Skeletal muscle tissue (tissue), 3 donors: ENCODE measurements at regions not wholly inside any gene's neighbourhood (a gene's known extent, or its start where the extent isn't known, plus 50 kb on each side); places are given as distances from the start of the nearest gene placed in this dataset.

ENCODE experiments used
- H3K27ac ChIP-seq: one replicate; pipeline ENCODE4 v1.7.0; 2013; ENCODE audit warnings: mild to moderate bottlenecking, low read depth, low read length, inconsistent platforms
- H3K27me3 ChIP-seq, 3 donors: one replicate each; pipeline ENCODE4 v1.7.0; 2013; ENCODE audit warnings: low read length in 3 of 3; ENCODE audit not compliant: control insufficient read depth in 3 of 3, insufficient read depth in 3 of 3
- H3K36me3 ChIP-seq, 3 donors: one replicate each; pipeline ENCODE4 v1.7.0; 2013; ENCODE audit warnings: low read length in 3 of 3; ENCODE audit not compliant: control insufficient read depth in 3 of 3, insufficient read depth in 3 of 3
- H3K4me1 ChIP-seq, 3 donors: one replicate each; pipeline ENCODE4 v1.7.0; 2013; ENCODE audit warnings: low read length in 3 of 3, mild to moderate bottlenecking in 3 of 3; ENCODE audit not compliant: control insufficient read depth in 3 of 3, insufficient read depth in 3 of 3
- H3K4me3 ChIP-seq, 3 donors: one replicate each; pipeline ENCODE4 v1.7.0; 2013; ENCODE audit warnings: low read length in 3 of 3
- H3K9ac ChIP-seq, 3 donors: one replicate each; pipeline ENCODE4 v1.7.0; 2013; ENCODE audit warnings: low read length in 3 of 3, mild to moderate bottlenecking in 3 of 3, moderate library complexity in 2 of 3, low read depth in 1 of 3
- H3K9me3 ChIP-seq, 3 donors: one replicate each; pipeline ENCODE4 v1.7.0; 2013; ENCODE audit warnings: low read length in 3 of 3; ENCODE audit not compliant: control insufficient read depth in 3 of 3
- donor health status: Osteomylitis.

DNA sequence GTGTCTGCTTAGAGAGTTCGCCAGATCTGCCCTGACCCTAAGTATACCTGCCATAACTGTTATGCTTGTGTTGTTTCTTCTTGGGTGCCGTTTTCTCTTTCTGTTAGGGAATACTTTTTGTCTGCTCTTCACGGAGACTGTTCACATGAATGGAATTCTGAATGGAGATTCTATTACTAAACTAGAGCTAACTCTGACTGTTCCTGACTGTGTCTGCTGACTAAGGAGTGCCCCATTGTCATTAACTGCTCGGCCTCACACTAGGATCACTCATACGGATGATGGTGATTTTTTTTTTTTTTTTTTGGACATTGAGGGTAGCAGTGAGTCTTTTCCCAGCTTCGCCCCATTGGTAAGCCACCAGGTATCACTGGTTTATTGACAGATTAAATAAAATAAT, 104.8 kb upstream of the SLC8A1 start:
- no peak overlapping the region for H3K9ac ChIP-seq
- no peak overlapping the region for H3K4me3 ChIP-seq
- H3K27me3 ChIP-seq = no peaks in the 10 kb centered on the region
- no peaks in the 10 kb centered on the region for H3K9me3 ChIP-seq
- H3K36me3 ChIP-seq = no peaks in the 10 kb centered on the region
- no peak overlapping the region for H3K27ac ChIP-seq
- no peaks in the 10 kb centered on the region for H3K4me1 ChIP-seq

DNA sequence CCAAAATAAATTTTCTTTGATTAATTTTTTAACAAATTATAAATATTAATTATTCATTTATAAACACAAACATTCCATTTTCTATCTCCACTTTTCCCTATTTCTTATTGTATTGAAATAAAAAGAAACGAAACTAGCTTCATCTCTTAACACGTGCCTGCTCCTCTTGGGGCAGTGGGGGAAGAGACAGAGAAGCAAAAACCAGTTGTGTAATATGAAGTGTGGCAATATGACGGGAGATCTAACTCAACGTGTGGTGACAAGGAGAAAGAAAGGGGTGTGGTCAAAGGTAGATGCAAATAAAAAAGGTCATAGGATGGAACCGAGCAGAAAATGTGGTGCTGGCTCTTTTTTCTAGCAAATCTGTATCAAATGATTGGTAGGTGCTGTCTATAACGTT, 106.9 kb upstream of the SLC8A1 start:
- no peak overlapping the region for H3K9ac ChIP-seq
- no peak overlapping the region for H3K27ac ChIP-seq
- no peaks in the 10 kb centered on the region for H3K9me3 ChIP-seq
- no peaks in the 10 kb centered on the region for H3K27me3 ChIP-seq
- no peak overlapping the region for H3K4me3 ChIP-seq
- H3K36me3 ChIP-seq = no peaks in the 10 kb centered on the region
- no peaks in the 10 kb centered on the region for H3K4me1 ChIP-seq

DNA sequence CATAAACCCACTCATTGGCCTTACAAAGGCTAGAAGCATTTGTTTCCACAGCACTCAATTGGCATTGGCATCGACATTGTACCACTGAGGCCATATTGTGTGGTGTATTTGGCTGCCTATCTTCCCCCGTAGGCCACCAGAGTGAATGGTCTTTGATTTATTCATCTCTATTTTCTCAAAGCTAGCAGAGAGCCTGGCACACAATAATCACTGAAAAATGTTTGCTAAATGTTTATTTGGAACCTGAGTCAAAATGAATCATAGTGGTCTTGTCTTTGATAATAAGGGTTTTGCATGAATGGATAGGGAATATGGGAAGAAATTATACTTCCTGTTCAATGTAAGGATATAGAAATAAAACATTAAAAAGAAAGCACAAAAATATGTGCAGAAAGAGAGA, 107.3 kb upstream of the SLC8A1 start:
- no peaks in the 10 kb centered on the region for H3K27me3 ChIP-seq
- H3K4me1 ChIP-seq = no peaks in the 10 kb centered on the region
- H3K27ac ChIP-seq = no peak overlapping the region
- H3K9ac ChIP-seq = no peak overlapping the region
- no peak overlapping the region for H3K4me3 ChIP-seq
- no peaks in the 10 kb centered on the region for H3K9me3 ChIP-seq
- no peaks in the 10 kb centered on the region for H3K36me3 ChIP-seq

DNA sequence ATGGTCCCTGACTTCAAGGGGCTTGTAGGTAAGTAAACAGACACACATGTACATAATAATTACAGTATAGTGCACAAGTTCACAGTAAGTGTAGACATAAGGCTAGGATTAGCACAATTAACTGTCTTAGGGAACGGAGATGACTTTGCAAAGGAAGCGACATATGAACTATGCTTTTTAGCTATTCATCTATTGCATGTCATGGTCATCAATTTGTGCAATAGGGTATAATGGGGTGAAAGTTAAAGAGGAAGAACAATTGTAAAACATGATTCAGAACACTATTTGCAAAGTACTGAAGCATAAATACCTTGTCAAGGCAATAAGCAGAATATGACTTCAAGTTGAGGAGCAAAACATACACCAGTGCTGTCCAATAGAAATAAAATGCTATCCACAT, 112.3 kb upstream of the SLC8A1 start:
- H3K9me3 ChIP-seq = no peaks in the 10 kb centered on the region

DNA sequence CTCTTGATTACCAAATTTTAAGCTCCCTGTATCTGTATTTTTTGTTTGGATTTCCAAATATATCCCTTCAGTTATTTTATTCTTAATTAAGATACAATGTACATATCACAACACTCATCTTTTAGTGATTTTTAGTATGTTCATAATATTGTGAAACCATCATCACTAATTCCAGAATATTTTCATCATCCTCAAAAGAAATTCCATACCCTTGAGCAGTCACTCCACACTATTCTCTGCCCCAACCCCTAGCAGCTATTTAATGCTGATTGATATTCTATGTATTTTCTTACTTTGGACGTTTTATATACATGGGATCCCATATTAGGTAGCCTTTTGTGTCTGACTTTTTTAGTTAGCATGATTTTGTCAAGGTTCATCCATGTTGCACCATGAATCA, 127.4 kb upstream of the SLC8A1 start:
- H3K9me3 ChIP-seq = no peaks in the 10 kb centered on the region
- no peaks in the 10 kb centered on the region for H3K36me3 ChIP-seq
- H3K27me3 ChIP-seq = no peaks in the 10 kb centered on the region
- H3K4me3 ChIP-seq = no peak overlapping the region
- H3K9ac ChIP-seq = no peak overlapping the region
- H3K4me1 ChIP-seq = no peaks in the 10 kb centered on the region
- H3K27ac ChIP-seq = no peak overlapping the region

More for the DNA sequence above, 112.3 kb upstream of the SLC8A1 start:
- H3K4me1 ChIP-seq = no peaks in the 10 kb centered on the region
- no peak overlapping the region for H3K27ac ChIP-seq
- H3K27me3 ChIP-seq = no peaks in the 10 kb centered on the region
- H3K9ac ChIP-seq = no peak overlapping the region
- H3K4me3 ChIP-seq = no peak overlapping the region
- H3K36me3 ChIP-seq = no peaks in the 10 kb centered on the region

DNA sequence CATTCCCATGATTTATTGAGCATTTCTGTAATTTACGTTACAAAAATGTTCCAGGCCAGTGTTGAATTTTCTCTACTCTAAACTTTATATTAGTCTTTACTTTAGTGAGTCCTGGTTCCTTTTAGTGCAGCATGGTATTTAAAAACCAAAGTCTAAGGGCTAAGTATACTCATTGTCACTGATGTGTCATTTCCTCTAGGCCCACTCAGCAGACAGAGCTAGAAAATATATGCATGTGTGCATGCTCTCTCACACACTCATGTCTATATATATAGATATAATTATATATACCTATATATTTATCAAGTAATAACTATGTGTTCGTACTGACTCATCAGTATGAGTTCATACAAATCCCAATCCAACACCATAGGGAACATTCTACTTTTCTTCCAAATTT, 132.5 kb upstream of the SLC8A1 start:
- Histone ChIP-seq H3K4me1 (no peaks in the 10 kb centered on the region), H3K4me3 (no peak overlapping the region), H3K9ac (no peak overlapping the region), H3K36me3 (no peaks in the 10 kb centered on the region), H3K9me3 (no peaks in the 10 kb centered on the region), H3K27me3 (no peaks in the 10 kb centered on the region), H3K27ac (no peak overlapping the region)

DNA sequence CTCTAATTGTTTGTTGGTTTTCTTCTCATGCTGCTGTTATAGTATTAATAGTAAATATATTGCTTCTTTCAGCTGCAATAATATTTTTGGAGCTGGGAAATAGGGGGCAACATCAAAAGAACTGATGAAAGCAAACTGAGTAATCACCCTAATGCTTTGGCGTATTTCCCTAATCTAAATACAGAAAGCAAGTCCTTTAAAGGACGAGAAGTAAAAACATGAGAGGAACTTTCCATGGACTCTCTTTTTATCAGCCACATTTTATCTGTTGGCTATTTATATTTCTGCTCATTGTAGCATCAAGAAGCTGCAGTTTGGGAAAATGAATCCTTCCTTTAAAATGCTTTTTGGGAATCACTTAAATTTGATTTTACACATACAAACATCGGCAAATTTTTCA, 139.9 kb upstream of the SLC8A1 start:
- Histone ChIP-seq H3K4me1 (no peaks in the 10 kb centered on the region), H3K27me3 (no peaks in the 10 kb centered on the region), H3K9me3 (no peaks in the 10 kb centered on the region), H3K9ac (no peak overlapping the region), H3K27ac (no peak overlapping the region), H3K36me3 (no peaks in the 10 kb centered on the region), H3K4me3 (no peak overlapping the region)

DNA sequence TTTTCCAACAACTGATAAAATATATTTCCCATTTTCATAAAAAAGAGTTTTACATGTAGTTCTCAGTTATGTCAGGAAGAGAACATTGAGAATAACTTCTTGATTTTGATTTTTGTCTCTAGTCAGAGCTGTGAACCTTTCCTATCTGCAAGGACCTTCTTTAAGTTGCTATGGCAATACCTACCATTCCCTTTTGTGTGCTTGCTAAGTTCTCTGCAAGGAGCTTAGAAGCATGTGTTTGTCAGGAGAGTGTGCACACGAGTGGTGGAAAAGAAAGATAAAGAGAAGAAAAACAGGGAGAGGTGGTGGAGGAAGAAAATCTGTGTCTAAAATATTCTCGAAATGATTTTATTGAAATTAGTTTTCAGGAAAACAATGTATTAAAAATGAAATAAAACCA, 140.3 kb upstream of the SLC8A1 start:
- H3K4me3 ChIP-seq = no peak overlapping the region
- H3K27ac ChIP-seq = no peak overlapping the region
- H3K36me3 ChIP-seq = no peaks in the 10 kb centered on the region
- no peak overlapping the region for H3K9ac ChIP-seq
- no peaks in the 10 kb centered on the region for H3K9me3 ChIP-seq
- no peaks in the 10 kb centered on the region for H3K27me3 ChIP-seq
- H3K4me1 ChIP-seq = no peaks in the 10 kb centered on the region

DNA sequence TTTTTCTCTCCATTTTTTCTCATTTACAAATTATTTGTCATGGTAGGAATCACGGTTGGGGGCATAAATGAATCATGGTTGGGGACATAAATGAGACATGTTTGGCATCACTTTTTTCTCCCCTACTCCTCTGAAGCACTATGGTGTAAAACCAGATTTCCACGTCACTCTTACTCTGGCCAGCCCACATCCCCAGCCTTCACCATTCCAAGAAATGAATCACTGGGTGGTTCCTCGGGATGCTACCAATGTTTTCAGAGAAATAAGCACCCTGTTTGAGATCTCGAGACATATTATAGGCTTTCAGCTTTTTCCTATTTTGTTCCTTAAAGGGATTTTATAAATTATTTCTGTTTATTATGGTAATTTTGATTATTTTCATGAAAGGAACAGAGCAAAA, 155.0 kb upstream of the SLC8A1 start:
- Histone ChIP-seq H3K27me3 (no peaks in the 10 kb centered on the region), H3K36me3 (no peaks in the 10 kb centered on the region), H3K9ac (no peak overlapping the region), H3K4me3 (no peak overlapping the region), H3K9me3 (no peaks in the 10 kb centered on the region), H3K4me1 (no peaks in the 10 kb centered on the region), H3K27ac (no peak overlapping the region)

DNA sequence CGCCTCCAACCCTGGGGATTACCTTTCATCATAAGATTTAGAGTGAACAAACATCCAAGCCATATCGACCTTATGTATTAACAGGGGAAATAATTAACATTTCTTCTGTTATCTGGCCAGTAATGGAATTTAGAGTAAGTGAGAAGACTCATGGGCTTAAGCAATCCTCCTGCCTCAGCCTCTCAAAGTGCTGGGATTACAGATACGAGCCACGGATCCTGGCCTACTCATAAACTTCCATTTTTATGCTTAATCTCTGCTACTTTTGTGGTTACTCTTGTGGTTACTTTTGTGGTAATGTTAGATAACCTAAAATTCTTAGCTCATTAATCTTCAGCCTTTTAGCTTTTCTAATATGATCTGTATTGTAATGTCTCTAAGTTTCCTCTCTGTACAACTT, 159.3 kb upstream of the SLC8A1 start:
- Histone ChIP-seq H3K4me3 (no peak overlapping the region), H3K9ac (no peak overlapping the region), H3K4me1 (no peaks in the 10 kb centered on the region), H3K27ac (no peak overlapping the region), H3K9me3 (no peaks in the 10 kb centered on the region), H3K36me3 (no peaks in the 10 kb centered on the region), H3K27me3 (no peaks in the 10 kb centered on the region)

DNA sequence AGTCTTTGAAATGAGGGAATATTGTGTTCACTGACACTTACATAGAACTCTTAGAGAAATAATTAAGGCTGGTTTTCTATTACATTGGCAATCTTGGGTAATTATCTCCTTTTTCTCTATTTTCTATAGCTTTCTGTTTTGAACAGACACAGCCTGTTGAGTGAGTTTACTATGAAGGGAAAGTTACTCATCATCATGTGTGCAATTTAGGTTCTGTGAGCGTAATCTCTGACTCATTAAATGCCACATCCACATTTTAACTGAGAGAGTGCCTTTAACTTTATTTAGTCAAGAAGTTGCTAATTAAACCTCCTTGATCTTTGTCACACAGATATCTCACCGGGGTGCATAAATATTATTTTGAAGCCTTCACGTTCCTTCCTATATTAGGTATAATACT, 174.0 kb upstream of the SLC8A1 start:
- Histone ChIP-seq H3K27me3 (no peaks in the 10 kb centered on the region), H3K36me3 (no peaks in the 10 kb centered on the region), H3K27ac (no peak overlapping the region), H3K4me1 (no peaks in the 10 kb centered on the region), H3K9me3 (no peaks in the 10 kb centered on the region), H3K4me3 (no peak overlapping the region), H3K9ac (no peak overlapping the region)
